ENCODE measurements at regions not wholly inside any gene's neighbourhood (a gene's known extent, or its start where the extent isn't known, plus 50 kb on each side); places are given as distances from the start of the nearest gene placed in this dataset.
"Not testable (repeated sequence)": the region's sequence is repeated elsewhere in the genome, so short reads cannot be mapped to it uniquely, and the experiment has no call there.

DNA sequence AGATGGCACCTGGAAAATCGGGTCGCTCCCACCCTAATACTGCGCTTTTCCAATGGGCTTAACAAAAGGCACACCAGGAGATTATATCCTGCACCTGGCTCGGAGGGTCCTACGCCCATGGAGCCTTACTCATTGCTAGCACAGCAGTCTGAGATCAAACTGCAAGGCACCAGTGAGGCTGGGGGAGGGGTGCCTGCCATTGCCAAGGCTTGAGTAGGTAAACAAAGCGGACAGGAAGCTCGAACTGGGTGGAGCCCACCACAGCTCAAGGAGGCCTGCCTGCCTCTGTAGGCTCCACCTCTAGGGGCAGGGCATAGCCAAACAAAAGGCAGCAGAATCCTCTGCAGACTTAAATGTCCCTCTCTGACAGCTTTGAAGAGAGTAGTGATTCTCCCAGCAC lies 814.8 kb downstream of the SEMA5A start:
- not testable (repeated sequence) for DNase-seq

- no peak for DNase-seq
Observed at GRCh38 chr5:8740595-8740994, 805.3 kb downstream of the SEMA5A start.

GRCh38 chr5:8749556-8749955 lies 796.3 kb downstream of the SEMA5A start:
- no peak for DNase-seq

DNA sequence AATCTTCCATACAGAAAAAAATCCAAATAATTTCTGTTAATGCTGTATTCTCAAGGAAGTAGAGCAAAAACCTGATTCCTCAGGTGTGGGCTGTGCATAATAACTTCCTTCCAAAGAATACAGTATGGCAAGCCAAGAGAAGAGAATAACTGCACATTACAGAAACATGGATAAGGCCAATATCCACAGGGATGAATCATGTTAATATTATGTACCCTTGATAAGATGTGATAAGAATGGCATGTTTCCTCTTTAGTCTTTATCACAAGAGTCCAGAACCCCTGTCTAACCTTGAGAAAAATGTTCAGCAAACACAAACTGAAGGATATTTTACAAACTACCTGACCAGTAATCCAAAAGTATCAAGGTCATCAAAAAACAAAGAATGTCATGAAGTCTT lies 795.8 kb downstream of the SEMA5A start:
- DNase-seq = no peak

DNA sequence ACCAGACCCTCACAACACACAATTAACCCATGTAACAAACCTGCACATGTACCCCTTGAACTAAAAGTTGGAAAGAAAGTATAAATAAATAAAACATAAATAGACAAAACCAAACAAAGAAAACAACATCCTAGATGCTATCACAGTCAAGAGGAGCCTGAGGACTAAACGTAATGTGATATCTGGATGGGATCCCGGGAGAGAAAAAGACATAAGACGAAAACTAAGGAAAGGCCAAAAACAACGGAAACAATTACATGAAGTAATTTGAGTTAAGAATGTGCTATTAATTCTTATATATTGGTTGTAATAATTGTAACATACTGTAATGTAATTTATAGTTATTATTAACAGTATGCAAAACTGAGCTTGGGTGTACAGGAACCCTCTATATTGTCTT lies 793.9 kb downstream of the SEMA5A start:
- DNase-seq = no peak

DNA sequence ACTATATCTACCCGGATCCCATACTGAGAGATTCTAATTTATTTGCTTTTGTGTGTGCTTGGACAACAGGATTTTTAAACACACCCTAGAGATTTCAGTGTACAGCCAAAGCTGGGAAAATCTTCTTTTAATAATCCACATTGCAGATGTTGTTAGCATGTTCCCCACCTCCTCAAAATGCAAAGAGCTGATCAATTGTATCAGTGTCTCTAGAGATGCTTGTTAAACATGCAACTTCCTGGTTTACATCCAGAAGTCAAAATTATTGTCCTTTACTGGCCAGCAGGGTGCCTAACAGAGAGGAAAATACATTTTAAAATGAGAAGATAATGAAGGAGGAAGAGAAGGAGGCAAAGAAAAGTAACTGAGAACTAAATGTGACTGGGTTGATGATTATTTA lies 793.3 kb downstream of the SEMA5A start:
- no peak for DNase-seq

DNA sequence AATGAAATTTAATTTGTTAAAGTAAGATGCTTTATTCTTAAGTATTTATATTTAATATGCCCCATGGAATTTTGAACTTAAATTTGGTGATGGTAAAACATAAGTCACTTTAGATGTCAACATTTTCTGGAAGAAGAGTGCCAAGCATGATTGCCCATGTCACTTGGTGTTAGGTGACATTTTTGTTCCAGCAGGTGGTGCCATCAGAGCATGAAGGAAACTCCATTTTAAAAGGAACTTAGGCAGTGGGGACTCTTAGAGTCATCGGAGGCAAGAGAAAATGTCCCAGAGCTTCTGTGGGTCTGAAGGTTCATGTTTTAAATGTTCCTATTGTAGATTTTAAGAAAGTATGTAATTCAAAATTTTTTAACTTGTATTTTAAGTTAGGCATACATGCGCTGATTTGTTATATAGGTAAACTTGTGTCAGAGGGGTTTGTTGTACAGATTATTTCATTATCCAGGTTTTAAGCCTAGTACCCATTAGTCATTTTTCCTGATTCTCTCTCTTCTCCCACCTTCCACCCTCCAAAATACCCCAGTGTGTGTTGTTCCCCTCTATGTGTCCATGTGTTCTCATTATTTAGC lies 789.3 kb downstream of the SEMA5A start:
- DNase-seq = peak; percentile 64

DNA sequence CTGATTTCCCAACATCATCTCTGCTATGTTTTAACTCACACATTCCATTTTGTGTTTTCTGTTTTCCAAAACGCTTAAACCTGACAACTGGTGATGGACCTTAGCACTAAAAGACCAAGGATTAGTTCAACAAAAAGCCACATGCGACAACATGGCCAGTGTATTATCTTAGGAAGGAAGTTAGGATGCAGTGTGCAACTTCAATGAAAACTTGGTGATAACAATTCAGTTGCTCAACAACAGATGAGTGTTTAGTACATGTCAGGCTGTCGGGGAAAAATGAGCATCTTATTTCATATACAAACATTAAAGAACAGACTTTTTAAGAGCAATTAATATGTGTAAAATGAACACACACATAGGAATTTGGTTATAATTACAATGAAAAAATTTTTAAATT lies 780.0 kb downstream of the SEMA5A start:
- no peak for DNase-seq

- DNase-seq = no peak
Observed at GRCh38 chr5:8766448-8766847, 779.4 kb downstream of the SEMA5A start.

- no peak for DNase-seq
Observed at GRCh38 chr5:8767111-8767510, 778.8 kb downstream of the SEMA5A start.

DNA sequence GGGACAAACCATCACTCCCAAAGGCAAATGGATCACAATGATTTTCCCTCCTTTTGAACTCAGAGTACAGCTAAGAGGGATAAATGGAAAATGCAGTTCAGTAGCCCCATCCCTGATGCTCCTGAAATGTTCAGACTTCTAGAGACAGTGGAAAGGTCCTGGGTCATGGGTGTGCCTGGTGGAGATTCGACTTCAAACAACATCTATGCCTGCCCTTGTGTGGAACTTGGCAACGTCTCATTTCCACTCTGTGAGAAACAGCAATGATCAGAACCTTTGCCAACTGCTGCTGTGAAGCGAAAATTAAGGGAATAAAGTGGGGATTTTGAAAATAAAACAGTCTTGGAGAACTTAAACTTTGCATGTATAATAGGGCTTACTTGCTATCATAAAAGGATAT lies 778.1 kb downstream of the SEMA5A start:
- no peak for DNase-seq

DNA sequence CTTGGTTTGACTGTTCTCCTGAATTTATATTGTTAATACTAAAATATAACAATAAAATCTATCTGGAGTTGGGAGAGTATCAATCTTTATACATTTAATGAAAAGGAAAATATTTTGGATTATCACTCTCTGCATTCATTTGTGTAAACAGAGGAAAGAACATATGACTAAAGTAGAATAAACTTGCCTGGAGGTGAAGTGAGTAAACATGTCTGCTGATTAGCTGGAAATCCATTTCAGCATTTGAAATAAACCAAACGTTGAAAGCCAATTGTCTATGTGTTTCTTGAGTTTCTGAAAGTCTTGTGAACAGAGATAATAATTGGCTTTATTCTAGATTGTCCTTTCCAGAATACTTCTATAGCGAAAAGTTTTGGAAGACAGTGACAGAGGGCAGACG lies 776.2 kb downstream of the SEMA5A start:
- DNase-seq = no peak

DNA sequence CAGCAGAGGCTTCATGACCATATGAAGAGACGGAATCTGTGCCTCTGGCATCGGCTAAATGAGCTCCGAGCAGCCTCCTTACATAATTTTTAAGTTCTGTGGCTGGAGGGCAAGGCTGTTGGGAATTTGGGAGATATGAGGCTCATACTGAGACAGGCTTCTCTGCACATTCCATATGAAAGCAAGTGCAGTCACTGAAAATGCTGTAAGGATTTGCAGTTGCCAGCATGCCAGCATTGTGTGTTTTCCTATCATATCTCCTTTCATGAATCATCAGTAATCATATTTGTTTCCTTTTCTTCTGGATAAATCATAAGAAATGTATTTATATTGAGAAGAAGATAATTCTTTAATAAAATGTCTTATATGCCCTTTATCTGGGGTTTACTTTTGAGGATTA lies 775.4 kb downstream of the SEMA5A start:
- DNase-seq = no peak

DNA sequence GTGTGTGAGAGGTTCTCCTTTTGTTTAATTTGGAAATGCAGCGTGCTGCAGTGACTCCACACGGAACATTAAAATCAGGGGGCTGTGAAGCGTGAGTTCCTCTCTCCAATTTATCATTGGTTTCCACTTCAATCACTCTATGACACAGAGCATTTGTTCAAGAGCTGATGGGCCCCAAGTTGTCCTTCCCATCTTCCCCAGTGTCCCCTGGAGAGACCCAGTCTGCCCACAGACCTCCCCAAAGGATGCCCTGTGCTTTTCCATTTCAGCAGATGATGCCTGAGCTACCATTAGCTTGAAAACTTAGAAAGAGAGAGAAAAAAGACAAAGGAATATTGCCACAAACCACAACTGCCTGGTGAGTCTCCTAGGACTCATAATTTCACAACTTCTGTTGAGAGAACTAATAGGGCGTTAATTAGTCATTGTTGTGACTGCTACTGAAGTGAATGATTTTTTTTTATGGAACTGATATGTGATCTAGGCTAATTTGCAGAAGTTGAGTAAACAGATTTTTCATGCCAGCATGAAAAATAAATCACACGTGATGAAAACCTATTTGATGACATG lies 772.7 kb downstream of the SEMA5A start:
- DNase-seq = peak; percentile 38

GRCh38 chr5:8784692-8785091 lies 761.2 kb downstream of the SEMA5A start:
- DNase-seq = no peak

- DNase-seq = peak; percentile 3
Observed at GRCh38 chr5:8788246-8788645, 757.6 kb downstream of the SEMA5A start.

- DNase-seq = no peak
Observed at GRCh38 chr5:8805653-8806052, 740.2 kb downstream of the SEMA5A start.

DNA sequence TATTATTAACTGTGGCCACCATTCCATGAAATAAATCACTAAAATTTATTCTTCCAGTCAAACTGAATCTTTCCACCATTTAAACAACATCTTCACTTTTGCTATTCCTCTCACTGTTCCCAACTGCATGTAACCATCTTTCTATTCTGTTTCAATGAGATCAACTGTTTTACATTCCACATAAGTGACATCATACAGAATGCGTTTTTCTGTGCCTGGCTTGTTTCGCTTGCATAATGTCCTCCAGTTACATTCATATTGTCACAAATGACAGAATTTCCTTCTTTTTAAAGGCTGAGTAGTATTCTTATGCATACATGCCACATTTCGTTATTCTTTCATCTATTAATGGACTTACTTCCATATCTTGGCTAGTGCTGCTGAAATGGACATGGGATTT lies 738.2 kb downstream of the SEMA5A start:
- peak; percentile 41 for DNase-seq

- no peak for DNase-seq
Observed at GRCh38 chr5:8811581-8811980, 734.3 kb downstream of the SEMA5A start.

DNA sequence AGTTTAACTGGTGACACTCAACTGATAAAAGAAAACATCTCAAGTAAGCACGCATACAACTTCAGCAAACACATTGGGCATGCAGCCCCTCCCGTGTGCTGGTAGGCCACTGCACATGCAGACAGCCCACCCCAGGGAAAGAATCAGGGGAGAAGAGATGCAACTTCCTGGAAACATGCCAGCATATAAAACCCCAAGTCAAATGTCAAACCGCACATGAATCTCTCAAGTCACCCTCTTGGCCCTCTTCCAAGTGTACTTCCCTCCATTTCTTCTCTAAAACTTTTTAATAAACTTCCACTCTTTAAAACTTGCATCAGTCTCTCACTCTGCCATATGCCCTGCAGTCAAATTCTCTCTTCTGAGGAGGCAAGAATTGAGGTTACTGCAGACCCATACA lies 732.7 kb downstream of the SEMA5A start:
- peak; percentile 16 for DNase-seq

DNA sequence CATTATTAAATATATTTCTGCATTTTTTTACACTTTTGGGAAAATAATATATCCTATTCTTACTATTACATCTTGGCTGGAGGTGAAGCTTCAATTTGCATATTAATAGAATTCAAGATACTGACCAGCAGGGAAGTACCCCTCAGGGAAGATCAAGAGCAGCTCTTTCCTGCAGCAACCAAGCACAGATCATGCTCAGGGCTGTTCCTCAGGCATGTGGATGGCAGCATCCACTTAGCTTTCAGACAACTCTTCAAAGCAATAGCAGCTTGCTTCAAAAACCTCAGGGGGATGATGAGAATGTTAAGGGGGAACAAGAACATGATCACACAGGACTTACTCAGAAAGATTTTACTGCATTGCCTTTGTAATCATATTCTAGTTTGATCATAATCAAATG lies 731.8 kb downstream of the SEMA5A start:
- no peak for DNase-seq

DNA sequence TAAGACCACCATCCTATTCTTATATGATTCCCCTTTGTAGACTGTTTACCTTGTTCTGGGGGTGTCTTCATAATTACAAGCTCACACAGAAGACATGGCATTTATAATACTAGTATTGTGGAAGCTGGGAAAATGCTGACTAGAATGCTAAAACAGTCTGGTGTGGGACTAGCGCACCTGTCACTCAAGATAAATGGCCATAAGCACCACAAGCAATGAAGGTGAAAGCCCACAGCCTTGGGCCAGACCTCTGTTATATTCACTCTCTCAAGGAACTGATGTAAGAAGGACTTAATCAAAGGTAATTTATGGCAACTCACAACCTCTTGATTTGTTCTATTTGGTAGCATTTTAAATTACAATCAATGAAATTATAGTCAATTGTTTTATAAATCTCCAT lies 721.5 kb downstream of the SEMA5A start:
- DNase-seq = no peak

GRCh38 chr5:8825139-8825757 lies 720.6 kb downstream of the SEMA5A start:
- peak; percentile 38 for DNase-seq

GRCh38 chr5:8826508-8826907 lies 719.4 kb downstream of the SEMA5A start:
- DNase-seq = no peak

DNA sequence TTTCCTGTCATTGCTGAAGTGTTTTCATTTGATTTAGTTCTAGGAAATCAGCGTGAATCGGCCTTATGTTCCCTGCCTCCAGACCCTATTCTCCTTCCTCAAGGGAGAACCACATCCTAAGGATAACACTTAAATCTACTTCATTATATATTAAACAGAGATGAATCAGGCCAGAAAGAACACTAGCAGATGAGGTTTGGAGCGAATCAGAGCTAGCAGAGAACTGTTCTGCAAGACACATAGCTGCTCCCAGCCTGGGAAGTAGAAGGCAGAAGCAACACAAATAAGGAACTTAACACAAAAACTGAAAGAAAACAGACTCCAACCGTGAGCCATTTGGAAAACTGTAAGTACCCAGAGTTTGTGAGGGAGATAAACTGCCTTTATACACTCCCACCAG lies 718.2 kb downstream of the SEMA5A start:
- DNase-seq = peak; percentile 62
